Thyroid gland (tissue), 4 donors: ENCODE measurements at regions not wholly inside any gene's neighbourhood (a gene's known extent, or its start where the extent isn't known, plus 50 kb on each side); places are given as distances from the start of the nearest gene placed in this dataset.

Experiments used
- DNase-seq, 2 donors: peaks; one replicate each; pipeline ENCODE4 v3.0.0-alpha.2; 2019
- H3K27ac ChIP-seq, 3 donors: fragments of 200-600 bp; sonication (generic); 1 replicate in 2 of 3; 2 replicates in 1 of 3; pipeline ENCODE4 v1.5.1; 2016 to 2019; ENCODE audit warnings: mild to moderate bottlenecking in 1 of 3, moderate library complexity in 1 of 3
- H3K27me3 ChIP-seq: fragments of 200-600 bp; sonication (generic); one replicate; pipeline ENCODE4 v1.5.1; 2019
- H3K36me3 ChIP-seq, 2 donors: fragments of 200-600 bp; sonication (generic); one replicate each; pipeline ENCODE4 v1.5.1; 2016 to 2019
- H3K4me1 ChIP-seq, 2 donors: fragments of 200-600 bp; sonication (generic); one replicate each; pipeline ENCODE4 v1.5.1; 2017 to 2019
- H3K4me3 ChIP-seq, 3 donors: fragments of 200-600 bp; sonication (generic); replicated peaks in 1 of 3; 1 replicate in 2 of 3; 2 replicates in 1 of 3; pipeline ENCODE4 v1.5.1; 2016; ENCODE audit warnings: mild to moderate bottlenecking in 1 of 3
- H3K9me3 ChIP-seq: fragments of 200-600 bp; sonication (generic); one replicate; pipeline ENCODE4 v1.5.1; 2017
- CTCF ChIP-seq, 6 experiments: fragments of 200-600 bp in 3 of 6; fragments of 450-650 bp in 3 of 6; sonication (generic) in 3 of 6; IDR thresholded peaks; one replicate each; pipeline ENCODE4 v1.5.1; 2016 to 2019; ENCODE audit warnings: antibody characterized with exemption in 6 of 6, mild to moderate bottlenecking in 2 of 6, inconsistent platforms in 1 of 6, moderate library complexity in 1 of 6
- POLR2A ChIP-seq, 2 donors: fragments of 450-650 bp; IDR thresholded peaks; one replicate each; pipeline ENCODE4 v1.6.1; 2017; ENCODE audit warnings: antibody characterized with exemption in 2 of 2, mild to moderate bottlenecking in 2 of 2, moderate library complexity in 1 of 2
- WGBS, 2 donors: methylation state at CpG; one replicate each; pipeline ENCODE4 v1.1.5; 2017; 5-methylcytosine and 5-hydroxymethylcytosine counted together
- intact Hi-C: fragments of 100-400 bp; cut with DNase I; formaldehyde crosslinking; loops from one replicate; pipeline ENCODE4 v1.15.1; 2023

DNA sequence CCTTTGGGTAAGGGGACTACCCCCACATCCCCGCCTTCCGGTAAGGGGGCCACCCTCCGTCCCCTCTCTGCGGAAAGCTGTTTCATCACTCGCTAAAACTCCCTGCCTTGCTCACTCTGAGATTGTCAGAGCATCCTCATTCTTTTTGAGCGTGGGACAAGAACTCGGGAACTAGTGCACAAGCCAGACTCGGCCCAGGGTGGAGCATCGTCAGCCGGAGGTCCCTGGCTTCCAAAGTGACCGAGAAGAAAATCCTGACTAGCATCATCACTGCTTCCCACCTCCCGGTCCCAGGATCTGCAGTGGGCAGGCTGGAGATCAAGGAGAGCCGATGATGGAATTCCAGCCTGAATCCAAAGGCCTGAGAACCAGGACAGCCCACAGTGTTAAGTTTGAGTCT lies 380.3 kb downstream of the SEC14L1 start:
- Histone ChIP-seq H3K27me3 (no peaks in the 10 kb centered on the region), H3K9me3 (no peaks in the 10 kb centered on the region), H3K4me1 (no peaks in the 10 kb centered on the region), H3K27ac (no peak overlapping the region), H3K4me3 (no peak overlapping the region), H3K36me3 (no peaks in the 10 kb centered on the region)
- intact Hi-C loops: no loop called here
- TF ChIP-seq POLR2A (IDR thresholded peaks at IDR 0.05) (no peak), CTCF (IDR thresholded peaks at IDR 0.05) (no peak)
- no peak for DNase-seq
- 93 to 94% methylated on average over 13 of the region's 13 CpGs for WGBS, 2 donors

GRCh38 chr17:77523540-77523939 lies 382.8 kb downstream of the SEC14L1 start:
- H3K9me3 ChIP-seq: no peaks in the 10 kb centered on the region
- 87 to 95% methylated on average over 8 of the region's 8 CpGs for WGBS, 2 donors
- H3K36me3 ChIP-seq: no peaks in the 10 kb centered on the region
- no peaks in the 10 kb centered on the region for H3K27me3 ChIP-seq
- H3K4me1 ChIP-seq: peaks cover 2 to 4% of the 10 kb centered on the region in 2 donors
- no peak overlapping the region for H3K4me3 ChIP-seq
- DNase-seq: no peak
- TF ChIP-seq CTCF (IDR thresholded peaks at IDR 0.05) (no peak), POLR2A (IDR thresholded peaks at IDR 0.05) (no peak)
- intact Hi-C loops: no loop called here
- H3K27ac ChIP-seq: no peak overlapping the region

- H3K27ac ChIP-seq: no peak overlapping the region
- no peak overlapping the region for H3K4me3 ChIP-seq
- no peaks in the 10 kb centered on the region for H3K9me3 ChIP-seq
- DNase-seq: no peak
- no peaks in the 10 kb centered on the region for H3K27me3 ChIP-seq
- no peaks in the 10 kb centered on the region for H3K36me3 ChIP-seq
- H3K4me1 ChIP-seq: peaks cover 8 to 9% of the 10 kb centered on the region in 2 donors
- WGBS, 2 donors: 85 to 94% methylated on average over 12 to 14 of the region's 20 CpGs
- no peak for TF ChIP-seq CTCF (IDR thresholded peaks at IDR 0.05)
- no peak for TF ChIP-seq POLR2A (IDR thresholded peaks at IDR 0.05)
- intact Hi-C loops: no loop called here
Measured at GRCh38 chr17:77526259-77526711, 385.5 kb downstream of the SEC14L1 start.

DNA sequence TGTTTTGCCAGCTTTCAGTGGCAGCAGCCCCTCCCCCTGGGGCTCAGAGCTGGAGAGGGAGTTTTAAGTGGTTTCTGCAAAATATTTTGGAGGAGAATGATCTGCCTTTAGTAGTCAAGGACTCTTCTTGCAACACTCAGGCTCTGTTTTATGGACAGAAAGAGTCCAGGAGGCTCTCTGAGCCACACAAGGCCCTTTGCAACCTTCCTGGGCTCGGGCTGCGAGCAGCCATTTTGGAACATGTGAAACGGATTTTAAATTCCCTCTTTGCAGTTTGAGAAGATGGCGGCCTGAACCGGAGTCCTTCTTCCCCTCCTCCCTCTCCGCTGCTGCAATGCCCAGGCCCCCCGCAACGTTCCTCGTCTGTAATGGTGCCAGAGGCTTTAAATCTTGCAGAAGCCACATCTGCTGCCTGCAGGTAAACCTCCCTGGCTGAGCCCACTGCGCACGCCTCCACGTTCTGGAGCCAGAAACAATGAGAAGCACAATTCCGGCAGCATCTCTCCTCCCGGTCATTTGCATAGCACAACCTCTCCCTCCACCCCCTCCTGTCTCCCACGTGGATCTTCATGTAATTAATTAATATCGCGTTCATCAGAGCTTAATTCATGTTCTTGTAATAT lies 386.1 kb downstream of the SEC14L1 start:
- peaks cover 8 to 9% of the 10 kb centered on the region in 2 donors for H3K4me1 ChIP-seq
- no peak overlapping the region for H3K4me3 ChIP-seq
- no peak for DNase-seq
- TF ChIP-seq CTCF (IDR thresholded peaks at IDR 0.05): no peak
- no peak for TF ChIP-seq POLR2A (IDR thresholded peaks at IDR 0.05)
- WGBS, 2 donors: 92 to 93% methylated on average over 17 of the region's 17 CpGs
- intact Hi-C loops: no loop called here
- H3K36me3 ChIP-seq: no peaks in the 10 kb centered on the region
- no peak overlapping the region for H3K27ac ChIP-seq
- no peaks in the 10 kb centered on the region for H3K27me3 ChIP-seq
- H3K9me3 ChIP-seq: no peaks in the 10 kb centered on the region

- DNase-seq: no peak
- intact Hi-C loops: no loop called here
- Histone ChIP-seq H3K27ac (no peak overlapping the region), H3K4me1 (peaks cover 8 to 9% of the 10 kb centered on the region in 2 donors), H3K9me3 (no peaks in the 10 kb centered on the region), H3K27me3 (no peaks in the 10 kb centered on the region), H3K36me3 (no peaks in the 10 kb centered on the region), H3K4me3 (no peak overlapping the region)
- TF ChIP-seq POLR2A (IDR thresholded peaks at IDR 0.05) (no peak), CTCF (IDR thresholded peaks at IDR 0.05) (no peak)
- 90 to 96% methylated on average over 5 of the region's 5 CpGs for WGBS, 2 donors
Measured at GRCh38 chr17:77527409-77527808, 386.6 kb downstream of the SEC14L1 start.
